ENCODE measurements at regions not wholly inside any gene's neighbourhood (a gene's known extent, or its start where the extent isn't known, plus 50 kb on each side); places are given as distances from the start of the nearest gene placed in this dataset.

DNA sequence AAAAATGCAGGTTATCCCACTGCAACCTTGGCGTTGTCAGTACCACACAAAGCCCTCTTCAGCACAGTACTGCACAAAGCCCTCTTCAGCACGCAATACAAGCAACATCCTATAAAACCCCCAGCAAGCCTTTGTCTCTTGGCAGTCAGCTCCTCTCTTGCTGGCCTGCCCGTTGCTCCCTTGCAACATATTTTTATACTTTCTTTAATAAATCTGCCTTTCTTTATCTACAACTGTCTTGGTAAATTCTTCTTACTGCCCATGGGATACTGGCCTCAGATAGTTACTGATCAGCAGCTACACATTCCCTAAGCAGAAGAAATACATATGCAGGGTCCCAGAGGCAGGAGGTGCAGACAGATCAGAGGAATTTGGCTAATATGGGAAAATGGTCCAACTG lies 70.5 kb upstream of the MAP3K4 start:
- TF ChIP-seq EZH2 (IDR thresholded peaks at IDR 0.05; ENCODE audit: borderline replicate concordance, low read length), result no peak
- no peak for TF ChIP-seq CTCF (conservative IDR thresholded peaks at IDR 0.05 in 1 of 2, IDR thresholded peaks at IDR 0.05 in 1 of 2; ENCODE audit: extremely low read depth in 1 of 2, insufficient read depth in 1 of 2, low read depth in 1 of 2, low read length in 2 of 2)

Data from mammary epithelial cell (primary cell).